Gastroesophageal sphincter (tissue), 4 donors: ENCODE measurements at regions not wholly inside any gene's neighbourhood (a gene's known extent, or its start where the extent isn't known, plus 50 kb on each side); places are given as distances from the start of the nearest gene placed in this dataset.

ENCODE experiments used
- ATAC-seq: fragments of 150-250 bp; one replicate; pipeline ENCODE4 v1.9.1; 2016; ENCODE audit warnings: mild to moderate bottlenecking, moderate library complexity
- H3K27ac ChIP-seq, 4 donors: fragments of 200-600 bp; sonication (generic) in 3 of 4; 1 replicate in 3 of 4; 2 replicates in 1 of 4; pipeline ENCODE4 v1.5.1; 2016 to 2019
- H3K27me3 ChIP-seq: fragments of 200-600 bp; sonication (generic); one replicate; pipeline ENCODE4 v1.5.1; 2019
- H3K36me3 ChIP-seq, 2 donors: fragments of 200-600 bp; sonication (generic); one replicate each; pipeline ENCODE4 v1.5.1; 2019; ENCODE audit warnings: control low read depth in 1 of 2
- H3K4me1 ChIP-seq, 3 donors: fragments of 200-600 bp; sonication (generic); 1 replicate in 2 of 3; 2 replicates in 1 of 3; pipeline ENCODE4 v1.5.1; 2016 to 2019; ENCODE audit warnings: control low read depth in 2 of 3
- H3K4me3 ChIP-seq, 2 donors: fragments of 200-600 bp; sonication (generic); one replicate each; pipeline ENCODE4 v1.5.1; 2019; ENCODE audit warnings: mild to moderate bottlenecking in 1 of 2, moderate library complexity in 1 of 2
- H3K9me3 ChIP-seq, 3 donors: fragments of 200-600 bp; sonication (generic); one replicate each; pipeline ENCODE4 v1.5.1; 2017 to 2019; ENCODE audit warnings: control low read depth in 2 of 3
- CTCF ChIP-seq, 4 experiments: fragments of 200-600 bp in 2 of 4; fragments of 450-650 bp in 2 of 4; sonication (generic) in 1 of 4; IDR thresholded peaks; one replicate each; pipeline ENCODE4 v1.5.1; 2017 to 2019; ENCODE audit warnings: antibody characterized with exemption in 4 of 4, mild to moderate bottlenecking in 2 of 4, moderate library complexity in 2 of 4
- EP300 ChIP-seq: sonication (generic); formaldehyde crosslinking; IDR thresholded peaks from one replicate; pipeline ENCODE4 v1.6.1; 2017; ENCODE audit warnings: antibody characterized with exemption, mild to moderate bottlenecking
- POLR2A ChIP-seq, 2 donors: fragments of 450-650 bp; IDR thresholded peaks; one replicate each; pipeline ENCODE4 v1.6.1; 2017; ENCODE audit warnings: antibody characterized with exemption in 2 of 2, mild to moderate bottlenecking in 2 of 2, moderate library complexity in 1 of 2
- POLR2AphosphoS5 ChIP-seq: sonication (generic); formaldehyde crosslinking; IDR thresholded peaks from one replicate; pipeline ENCODE4 v1.6.1; 2017; ENCODE audit warnings: antibody characterized with exemption
- WGBS, 2 donors: methylation state at CpG; one replicate each; pipeline ENCODE4 v1.1.5; 2018; ENCODE audit warnings: low coverage in 1 of 2; 5-methylcytosine and 5-hydroxymethylcytosine counted together

GRCh38 chr16:86637744-86638143, 59.4 kb downstream of the FOXL1 start:
- no peak overlapping the region for H3K27ac ChIP-seq
- TF ChIP-seq CTCF (IDR thresholded peaks at IDR 0.05) (no peak), POLR2A (IDR thresholded peaks at IDR 0.05) (no peak), POLR2AphosphoS5 (no peak), EP300 (no peak)
- no peaks in the 10 kb centered on the region for H3K36me3 ChIP-seq
- peaks cover 0 to 4% (median 0%) of the 10 kb centered on the region in 3 donors for H3K9me3 ChIP-seq
- H3K4me1 ChIP-seq, result no peaks in the 10 kb centered on the region
- no peak overlapping the region for H3K4me3 ChIP-seq
- WGBS, 2 donors, result 40 to 83% methylated on average over 1 to 2 of the region's 2 CpGs
- H3K27me3 ChIP-seq, result peaks cover 53% of the 10 kb centered on the region
- no peak for ATAC-seq

DNA sequence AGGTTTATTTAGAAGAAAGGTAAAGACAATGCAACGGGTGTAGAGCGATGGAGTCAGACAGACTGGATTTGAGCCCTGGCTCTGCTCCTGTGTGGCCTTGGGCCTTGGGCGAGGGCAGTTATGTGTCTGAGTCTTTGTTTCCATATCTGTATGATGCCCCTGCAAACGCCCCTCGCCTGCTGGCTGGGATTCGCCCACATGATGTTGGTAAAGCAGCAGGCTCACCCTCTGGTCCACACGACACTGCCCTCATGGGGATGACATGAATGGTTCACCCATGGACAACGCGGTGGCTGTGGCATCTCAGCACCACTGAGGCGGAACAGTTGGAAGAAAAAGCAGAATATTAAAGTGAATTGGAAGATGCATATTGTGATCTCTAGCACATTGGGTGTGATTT, 60.3 kb downstream of the FOXL1 start:
- Histone ChIP-seq H3K27me3 (peaks cover 53% of the 10 kb centered on the region), H3K27ac (no peak overlapping the region), H3K4me3 (no peak overlapping the region), H3K36me3 (no peaks in the 10 kb centered on the region), H3K4me1 (no peaks in the 10 kb centered on the region), H3K9me3 (peaks cover 0 to 4% (median 0%) of the 10 kb centered on the region in 3 donors)
- TF ChIP-seq EP300 (no peak), POLR2A (IDR thresholded peaks at IDR 0.05) (no peak), POLR2AphosphoS5 (no peak), CTCF (IDR thresholded peaks at IDR 0.05) (no peak)
- ATAC-seq, result no peak
- 80 to 88% methylated on average over 1 to 8 of the region's 10 CpGs for WGBS, 2 donors

GRCh38 chr16:86639354-86639753, 61.0 kb downstream of the FOXL1 start:
- Histone ChIP-seq H3K9me3 (peaks cover 0 to 4% (median 0%) of the 10 kb centered on the region in 3 donors), H3K27me3 (peaks cover 53% of the 10 kb centered on the region), H3K4me1 (no peaks in the 10 kb centered on the region), H3K36me3 (no peaks in the 10 kb centered on the region), H3K27ac (no peak overlapping the region), H3K4me3 (no peak overlapping the region)
- TF ChIP-seq POLR2A (IDR thresholded peaks at IDR 0.05) (no peak), EP300 (no peak), POLR2AphosphoS5 (no peak), CTCF (IDR thresholded peaks at IDR 0.05) (no peak)
- ATAC-seq, result no peak
- 77 to 87% methylated on average over 6 to 7 of the region's 12 CpGs for WGBS, 2 donors

GRCh38 chr16:86640265-86640843, 62.0 kb downstream of the FOXL1 start:
- WGBS, 2 donors, result 70 to 80% methylated on average over 1 to 3 of the region's 13 CpGs
- ATAC-seq, result no peak
- peaks cover 53% of the 10 kb centered on the region for H3K27me3 ChIP-seq
- H3K4me1 ChIP-seq, result no peaks in the 10 kb centered on the region
- no peaks in the 10 kb centered on the region for H3K36me3 ChIP-seq
- peaks cover 0 to 4% (median 0%) of the 10 kb centered on the region in 3 donors for H3K9me3 ChIP-seq
- no peak overlapping the region for H3K4me3 ChIP-seq
- TF ChIP-seq EP300 (no peak), CTCF (IDR thresholded peaks at IDR 0.05) (no peak), POLR2A (IDR thresholded peaks at IDR 0.05) (no peak), POLR2AphosphoS5 (no peak)
- H3K27ac ChIP-seq, result no peak overlapping the region

GRCh38 chr16:86642087-86642486, 63.7 kb downstream of the FOXL1 start:
- WGBS, 2 donors, result 50 to 83% methylated on average over 1 of the region's 1 CpG
- H3K27ac ChIP-seq, result no peak overlapping the region
- H3K27me3 ChIP-seq, result peaks cover 41% of the 10 kb centered on the region
- H3K36me3 ChIP-seq, result no peaks in the 10 kb centered on the region
- H3K9me3 ChIP-seq, result peaks cover 0 to 4% (median 0%) of the 10 kb centered on the region in 3 donors
- no peaks in the 10 kb centered on the region for H3K4me1 ChIP-seq
- ATAC-seq, result no peak
- TF ChIP-seq POLR2AphosphoS5, result no peak
- TF ChIP-seq CTCF (IDR thresholded peaks at IDR 0.05), result no peak
- TF ChIP-seq EP300, result no peak
- no peak for TF ChIP-seq POLR2A (IDR thresholded peaks at IDR 0.05)
- no peak overlapping the region for H3K4me3 ChIP-seq
